ENCODE measurements at regions not wholly inside any gene's neighbourhood (a gene's known extent, or its start where the extent isn't known, plus 50 kb on each side); places are given as distances from the start of the nearest gene placed in this dataset.

- TF ChIP-seq POLR2AphosphoS5 (IDR thresholded peaks at IDR 0.05; ENCODE audit: insufficient read depth, low read depth, low read length) (no peak), CTCF (IDR thresholded peaks at IDR 0.05; ENCODE audit: extremely low read depth in 1 of 2, insufficient read depth in 1 of 2, low read depth in 1 of 2, low read length in 2 of 2) (no peak)
These were observed 87.0 kb downstream of the CD164 start for GRCh38 chr6:109295109-109295773.
